ENCODE measurements at regions not wholly inside any gene's neighbourhood (a gene's known extent, or its start where the extent isn't known, plus 50 kb on each side); places are given as distances from the start of the nearest gene placed in this dataset.

DNA sequence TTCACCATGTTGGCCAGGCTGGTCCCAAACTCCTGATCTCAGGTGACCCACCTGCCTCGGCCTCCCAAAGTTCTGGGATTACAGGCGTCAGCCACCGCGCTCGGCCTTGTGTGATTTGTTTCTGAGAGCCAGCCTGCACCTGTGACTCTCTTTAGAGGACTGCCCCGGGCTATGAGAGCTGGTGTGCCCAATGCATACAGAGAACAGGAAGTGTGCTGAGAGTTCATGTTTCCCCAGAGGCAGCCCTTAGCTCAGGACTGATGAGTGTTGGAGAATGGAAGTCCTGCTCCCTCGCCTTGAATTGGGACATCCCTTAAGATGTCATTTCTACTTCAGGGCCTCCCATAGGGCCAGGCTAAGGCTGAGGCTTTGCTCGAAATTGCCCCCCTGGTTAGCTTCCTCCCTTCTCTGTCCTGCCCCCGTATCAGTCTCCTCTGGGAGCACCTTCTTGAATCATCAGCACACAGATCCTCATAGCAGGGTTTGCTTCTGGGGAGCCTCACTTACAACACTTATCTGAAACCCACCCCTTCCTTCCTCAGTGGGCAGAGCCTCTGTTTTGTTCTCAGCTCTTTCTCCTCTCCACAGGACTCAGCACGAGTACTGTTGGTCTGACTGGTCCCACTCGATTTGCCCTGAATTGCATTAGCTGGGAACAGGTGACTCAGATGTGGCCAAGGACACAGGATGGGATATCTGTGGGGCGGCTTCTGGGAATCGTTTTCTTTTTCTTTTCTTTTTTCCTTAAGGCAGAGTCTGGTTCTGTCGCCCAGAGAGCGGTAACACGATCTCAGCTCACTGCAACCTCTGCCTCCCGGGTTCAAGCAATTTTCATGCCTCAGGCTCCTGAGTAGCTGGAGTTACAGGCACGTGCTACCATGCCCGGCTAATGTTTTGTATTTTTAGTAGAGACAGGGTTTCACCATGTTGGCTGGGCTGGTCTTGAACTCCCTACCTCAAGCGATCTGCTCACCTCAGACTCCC is 80.1 kb downstream of the UBIAD1 start:
- H3K4me3 ChIP-seq, result no peak overlapping the region
- WGBS, 4 donors, result 56 to 64% (median 61%) methylated on average over 20 of the region's 20 CpGs
- no peak overlapping the region for H3K27ac ChIP-seq
- peaks cover 6 to 70% (median 32%) of the 10 kb centered on the region in 9 donors for H3K27me3 ChIP-seq
- no peak for DNase-seq
- H3K4me1 ChIP-seq, result no peaks in the 10 kb centered on the region
- intact Hi-C loops (cut with DNase I), result no loop called here
- TF ChIP-seq, protein P1, sequence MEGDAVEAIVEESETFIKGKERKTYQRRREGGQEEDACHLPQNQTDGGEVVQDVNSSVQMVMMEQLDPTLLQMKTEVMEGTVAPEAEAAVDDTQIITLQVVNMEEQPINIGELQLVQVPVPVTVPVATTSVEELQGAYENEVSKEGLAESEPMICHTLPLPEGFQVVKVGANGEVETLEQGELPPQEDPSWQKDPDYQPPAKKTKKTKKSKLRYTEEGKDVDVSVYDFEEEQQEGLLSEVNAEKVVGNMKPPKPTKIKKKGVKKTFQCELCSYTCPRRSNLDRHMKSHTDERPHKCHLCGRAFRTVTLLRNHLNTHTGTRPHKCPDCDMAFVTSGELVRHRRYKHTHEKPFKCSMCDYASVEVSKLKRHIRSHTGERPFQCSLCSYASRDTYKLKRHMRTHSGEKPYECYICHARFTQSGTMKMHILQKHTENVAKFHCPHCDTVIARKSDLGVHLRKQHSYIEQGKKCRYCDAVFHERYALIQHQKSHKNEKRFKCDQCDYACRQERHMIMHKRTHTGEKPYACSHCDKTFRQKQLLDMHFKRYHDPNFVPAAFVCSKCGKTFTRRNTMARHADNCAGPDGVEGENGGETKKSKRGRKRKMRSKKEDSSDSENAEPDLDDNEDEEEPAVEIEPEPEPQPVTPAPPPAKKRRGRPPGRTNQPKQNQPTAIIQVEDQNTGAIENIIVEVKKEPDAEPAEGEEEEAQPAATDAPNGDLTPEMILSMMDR (IDR thresholded peaks at IDR 0.05), result no peak
- TF ChIP-seq POLR2A (IDR thresholded peaks at IDR 0.05), result no peak
- H3K36me3 ChIP-seq, result no peaks in the 10 kb centered on the region
- no peak for ATAC-seq
- H3K9me3 ChIP-seq, result peaks cover 0 to 15% (median 0%) of the 10 kb centered on the region in 12 donors

DNA sequence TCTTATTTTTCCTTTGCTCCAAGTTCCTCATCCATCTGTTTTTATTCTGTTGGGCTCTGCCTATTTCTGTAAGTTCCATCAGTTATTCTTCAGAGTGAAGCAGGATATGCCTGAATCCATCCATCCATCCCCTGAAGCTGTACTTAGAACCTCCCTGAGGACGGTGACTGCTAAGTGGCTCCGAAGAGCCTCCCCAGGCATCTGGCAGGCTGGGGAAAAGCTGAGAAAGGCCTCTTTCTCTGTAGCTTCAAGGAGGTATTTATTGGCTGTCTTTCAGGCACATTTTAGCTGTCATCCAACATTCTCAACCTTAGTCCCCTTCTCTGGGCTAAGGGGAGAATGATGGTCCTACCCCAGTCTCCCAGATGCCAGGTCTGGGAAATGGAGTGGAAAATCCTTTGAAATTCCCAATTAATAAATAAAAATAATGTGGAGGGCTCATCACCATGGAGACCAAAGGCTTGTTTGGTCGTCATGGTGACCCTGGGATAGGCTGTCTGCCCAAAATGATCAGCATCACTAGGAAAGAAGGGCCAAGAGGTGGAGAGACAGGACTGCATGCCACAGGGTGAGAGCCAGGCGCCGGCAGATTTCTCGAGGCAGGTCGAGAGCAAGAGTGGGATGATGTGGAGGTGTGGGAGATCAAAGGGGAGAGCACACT is 82.0 kb downstream of the UBIAD1 start:
- Histone ChIP-seq H3K4me1 (no peaks in the 10 kb centered on the region), H3K27me3 (peaks cover 8 to 72% (median 35%) of the 10 kb centered on the region in 9 donors), H3K36me3 (no peaks in the 10 kb centered on the region), H3K27ac (no peak overlapping the region), H3K9me3 (peaks cover 0 to 7% (median 0%) of the 10 kb centered on the region in 12 donors), H3K4me3 (no peak overlapping the region)
- ATAC-seq (no peak), DNase-seq (no peak)
- TF ChIP-seq POLR2A (IDR thresholded peaks at IDR 0.05), result no peak
- TF ChIP-seq, protein P1 (IDR thresholded peaks at IDR 0.05), result no peak
- intact Hi-C loops (cut with DNase I), result no loop called here
- WGBS, 4 donors, result 30 to 41% (median 33%) methylated on average over 7 of the region's 7 CpGs

DNA sequence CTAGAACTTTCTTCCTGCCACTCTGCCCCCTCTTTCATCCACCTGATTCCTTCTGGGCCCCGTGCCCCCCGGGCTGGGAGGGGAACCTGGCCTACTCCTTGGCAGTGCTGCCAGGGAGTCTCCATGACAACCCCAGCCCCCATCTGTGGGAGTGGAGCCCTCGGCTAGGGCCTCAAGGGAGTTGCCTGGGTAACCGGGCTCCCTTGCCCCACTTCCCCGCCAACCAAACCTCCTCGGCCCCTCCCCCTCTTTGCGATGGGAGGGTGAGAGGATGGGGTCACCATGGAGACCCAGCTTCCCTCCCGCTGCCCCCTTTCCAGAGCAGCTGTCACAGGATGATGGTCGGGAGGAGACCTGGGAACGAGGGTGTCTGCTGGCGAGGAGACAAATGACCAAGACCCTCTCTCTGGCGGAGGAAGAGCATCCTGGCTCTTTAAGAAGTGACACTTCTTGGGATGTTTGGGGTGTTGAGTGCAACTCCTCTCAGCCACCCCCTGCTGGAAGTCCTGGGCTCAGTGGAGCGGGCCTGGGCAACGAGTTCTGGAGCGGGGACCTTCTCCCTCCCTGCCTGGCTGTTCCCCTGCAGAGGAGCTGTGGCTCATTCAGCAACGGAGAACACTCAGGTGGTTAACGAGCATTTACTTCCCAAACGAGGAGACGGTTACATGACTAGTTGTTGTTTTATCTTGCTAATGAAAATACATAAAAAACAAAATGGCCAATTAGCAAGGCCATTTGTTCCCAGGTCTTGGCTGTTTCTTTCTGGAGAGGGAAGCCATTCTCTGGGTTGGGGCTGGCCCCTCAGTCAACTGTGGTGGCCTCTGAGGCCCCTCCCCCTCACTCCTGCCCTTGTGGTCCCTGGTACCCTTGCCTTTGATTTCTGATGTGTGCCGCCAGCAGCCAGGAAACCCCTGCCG is 82.8 kb downstream of the UBIAD1 start:
- 11 to 15% (median 12%) methylated on average over 16 to 21 of the region's 21 CpGs for WGBS, 4 donors
- H3K4me1 ChIP-seq, result no peaks in the 10 kb centered on the region
- no peak for ATAC-seq

More for the DNA sequence above, 82.8 kb downstream of the UBIAD1 start:
- DNase-seq, result no peak
- H3K9me3 ChIP-seq, result peaks cover 0 to 4% (median 0%) of the 10 kb centered on the region in 12 donors
- peaks cover 6 to 65% (median 35%) of the 10 kb centered on the region in 9 donors for H3K27me3 ChIP-seq
- H3K36me3 ChIP-seq, result no peaks in the 10 kb centered on the region
- H3K4me3 ChIP-seq, result no peak overlapping the region
- intact Hi-C loops (cut with DNase I), result no loop called here
- no peak overlapping the region for H3K27ac ChIP-seq
- TF ChIP-seq, protein P1 (IDR thresholded peaks at IDR 0.05), result no peak
- no peak for TF ChIP-seq POLR2A (IDR thresholded peaks at IDR 0.05)
